ENCODE measurements at regions not wholly inside any gene's neighbourhood (a gene's known extent, or its start where the extent isn't known, plus 50 kb on each side); places are given as distances from the start of the nearest gene placed in this dataset.

GRCh38 chr9:120071760-120072159, 508.2 kb downstream of the CDK5RAP2 start:
- Histone ChIP-seq H3K27ac (ENCODE audit: low read depth, low read length) (no peak overlapping the region), H3K79me2 (ENCODE audit: insufficient read depth, low read length) (no peaks in the 10 kb centered on the region), H4K20me1 (ENCODE audit: insufficient read depth, low read length) (no peaks in the 10 kb centered on the region), H3K9me3 (ENCODE audit: low read depth, low read length) (no peaks in the 10 kb centered on the region), H3K4me1 (ENCODE audit: insufficient read depth, low read length) (peaks cover 5% of the 10 kb centered on the region), H3K27me3 (ENCODE audit: insufficient read depth, low read length) (no peaks in the 10 kb centered on the region), H3K36me3 (ENCODE audit: insufficient read depth, low read length) (no peaks in the 10 kb centered on the region), H3K4me3 (ENCODE audit: insufficient read depth, low read length) (no peak overlapping the region), H2AFZ (ENCODE audit: low read length) (no peak overlapping the region), H3K4me2 (ENCODE audit: insufficient read depth, low read length) (no peak overlapping the region)
- no peak for DNase-seq (ENCODE audit: insufficient read length, low spot score, missing footprints)
- TF ChIP-seq CTCF (IDR thresholded peaks at IDR 0.05; ENCODE audit: extremely low read depth, low read depth, low read length), result no peak

GRCh38 chr9:120066315-120066714, 513.7 kb downstream of the CDK5RAP2 start:
- H3K9me3 ChIP-seq (ENCODE audit: low read depth, low read length), result no peaks in the 10 kb centered on the region
- H3K27ac ChIP-seq (ENCODE audit: low read depth, low read length), result peak overlapping the region; percentile 15
- no peaks in the 10 kb centered on the region for H3K79me2 ChIP-seq (ENCODE audit: insufficient read depth, low read length)
- H3K4me2 ChIP-seq (ENCODE audit: insufficient read depth, low read length), result peak overlapping the region; percentile 17
- no peaks in the 10 kb centered on the region for H3K27me3 ChIP-seq (ENCODE audit: insufficient read depth, low read length)
- no peaks in the 10 kb centered on the region for H4K20me1 ChIP-seq (ENCODE audit: insufficient read depth, low read length)
- H2AFZ ChIP-seq (ENCODE audit: low read length), result no peak overlapping the region
- no peaks in the 10 kb centered on the region for H3K36me3 ChIP-seq (ENCODE audit: insufficient read depth, low read length)
- TF ChIP-seq CTCF (IDR thresholded peaks at IDR 0.05; ENCODE audit: extremely low read depth, low read depth, low read length), result no peak
- peak; percentile 62 for DNase-seq (ENCODE audit: insufficient read length, low spot score, missing footprints)
- no peak overlapping the region for H3K4me3 ChIP-seq (ENCODE audit: insufficient read depth, low read length)
- H3K4me1 ChIP-seq (ENCODE audit: insufficient read depth, low read length), result peaks cover 12% of the 10 kb centered on the region

GRCh38 chr9:120065151-120065550, 514.8 kb downstream of the CDK5RAP2 start:
- Histone ChIP-seq H3K79me2 (ENCODE audit: insufficient read depth, low read length) (no peaks in the 10 kb centered on the region), H3K9me3 (ENCODE audit: low read depth, low read length) (no peaks in the 10 kb centered on the region), H3K4me1 (ENCODE audit: insufficient read depth, low read length) (peaks cover 12% of the 10 kb centered on the region), H3K36me3 (ENCODE audit: insufficient read depth, low read length) (no peaks in the 10 kb centered on the region), H2AFZ (ENCODE audit: low read length) (no peak overlapping the region), H3K27ac (ENCODE audit: low read depth, low read length) (no peak overlapping the region), H3K4me3 (ENCODE audit: insufficient read depth, low read length) (no peak overlapping the region), H3K4me2 (ENCODE audit: insufficient read depth, low read length) (no peak overlapping the region), H4K20me1 (ENCODE audit: insufficient read depth, low read length) (no peaks in the 10 kb centered on the region), H3K27me3 (ENCODE audit: insufficient read depth, low read length) (no peaks in the 10 kb centered on the region)
- TF ChIP-seq CTCF (IDR thresholded peaks at IDR 0.05; ENCODE audit: extremely low read depth, low read depth, low read length), result no peak
- DNase-seq (ENCODE audit: insufficient read length, low spot score, missing footprints), result no peak

GRCh38 chr9:120045011-120045410, 535.0 kb downstream of the CDK5RAP2 start:
- Histone ChIP-seq H3K4me1 (ENCODE audit: insufficient read depth, low read length) (no peaks in the 10 kb centered on the region), H3K4me3 (ENCODE audit: insufficient read depth, low read length) (no peak overlapping the region), H3K27me3 (ENCODE audit: insufficient read depth, low read length) (no peaks in the 10 kb centered on the region), H3K4me2 (ENCODE audit: insufficient read depth, low read length) (no peak overlapping the region), H3K36me3 (ENCODE audit: insufficient read depth, low read length) (no peaks in the 10 kb centered on the region), H3K27ac (ENCODE audit: low read depth, low read length) (no peak overlapping the region), H3K9me3 (ENCODE audit: low read depth, low read length) (no peaks in the 10 kb centered on the region), H4K20me1 (ENCODE audit: insufficient read depth, low read length) (no peaks in the 10 kb centered on the region), H3K79me2 (ENCODE audit: insufficient read depth, low read length) (no peaks in the 10 kb centered on the region), H2AFZ (ENCODE audit: low read length) (no peak overlapping the region)
- DNase-seq (ENCODE audit: insufficient read length, low spot score, missing footprints), result no peak
- no peak for TF ChIP-seq CTCF (IDR thresholded peaks at IDR 0.05; ENCODE audit: extremely low read depth, low read depth, low read length)

Measured in osteoblast (primary cell).